ENCODE measurements at regions not wholly inside any gene's neighbourhood (a gene's known extent, or its start where the extent isn't known, plus 50 kb on each side); places are given as distances from the start of the nearest gene placed in this dataset.
"Not testable (repeated sequence)": the region's sequence is repeated elsewhere in the genome, so short reads cannot be mapped to it uniquely, and the experiment has no call there.

GRCh38 chr12:97988588-97988987, 526.0 kb downstream of the RMST start:
- not testable (repeated sequence) for DNase-seq

- DNase-seq: no peak
Observed at GRCh38 chr12:97989366-97989940, 525.9 kb upstream of the TMPO start.

- DNase-seq: no peak
Observed at GRCh38 chr12:97994746-97995484, 520.5 kb upstream of the TMPO start.

GRCh38 chr12:97995559-97995958, 519.8 kb upstream of the TMPO start:
- no peak for DNase-seq

- DNase-seq: no peak
Observed at GRCh38 chr12:98001430-98001829, 514.0 kb upstream of the TMPO start.

- peak; percentile 40 to 72 for DNase-seq
Observed at GRCh38 chr12:98002887-98003493, 512.4 kb upstream of the TMPO start.

GRCh38 chr12:98007963-98008362, 507.4 kb upstream of the TMPO start:
- DNase-seq: no peak

- DNase-seq: peak in 1 of 2 experiments; percentile 6
Observed at GRCh38 chr12:98013560-98013959, 501.8 kb upstream of the TMPO start.

GRCh38 chr12:98018836-98019235, 496.6 kb upstream of the TMPO start:
- no peak for DNase-seq

GRCh38 chr12:98020376-98020775, 495.0 kb upstream of the TMPO start:
- no peak for DNase-seq

- DNase-seq: no peak
Observed at GRCh38 chr12:98022961-98023360, 492.4 kb upstream of the TMPO start.

- no peak for DNase-seq
Observed at GRCh38 chr12:98037401-98038140, 477.8 kb upstream of the TMPO start.

GRCh38 chr12:98042668-98043067, 472.7 kb upstream of the TMPO start:
- no peak for DNase-seq

GRCh38 chr12:98045395-98045794, 470.0 kb upstream of the TMPO start:
- DNase-seq: no peak

GRCh38 chr12:98048326-98048725, 467.1 kb upstream of the TMPO start:
- peak in 1 of 2 experiments; percentile 50 for DNase-seq

- DNase-seq: no peak
Observed at GRCh38 chr12:98053202-98053601, 462.2 kb upstream of the TMPO start.

- no peak for DNase-seq
Observed at GRCh38 chr12:98057701-98058100, 457.7 kb upstream of the TMPO start.

- DNase-seq: no peak
Observed at GRCh38 chr12:98058213-98058612, 457.2 kb upstream of the TMPO start.

- peak; percentile 65 to 74 for DNase-seq
Observed at GRCh38 chr12:98058838-98059237, 456.6 kb upstream of the TMPO start.

GRCh38 chr12:98059659-98060343, 455.6 kb upstream of the TMPO start:
- no peak for DNase-seq

- DNase-seq: no peak
Observed at GRCh38 chr12:98060411-98060810, 455.0 kb upstream of the TMPO start.

GRCh38 chr12:98062464-98063245, 452.7 kb upstream of the TMPO start:
- DNase-seq: no peak
